ENCODE measurements at regions not wholly inside any gene's neighbourhood (a gene's known extent, or its start where the extent isn't known, plus 50 kb on each side); places are given as distances from the start of the nearest gene placed in this dataset.

DNA sequence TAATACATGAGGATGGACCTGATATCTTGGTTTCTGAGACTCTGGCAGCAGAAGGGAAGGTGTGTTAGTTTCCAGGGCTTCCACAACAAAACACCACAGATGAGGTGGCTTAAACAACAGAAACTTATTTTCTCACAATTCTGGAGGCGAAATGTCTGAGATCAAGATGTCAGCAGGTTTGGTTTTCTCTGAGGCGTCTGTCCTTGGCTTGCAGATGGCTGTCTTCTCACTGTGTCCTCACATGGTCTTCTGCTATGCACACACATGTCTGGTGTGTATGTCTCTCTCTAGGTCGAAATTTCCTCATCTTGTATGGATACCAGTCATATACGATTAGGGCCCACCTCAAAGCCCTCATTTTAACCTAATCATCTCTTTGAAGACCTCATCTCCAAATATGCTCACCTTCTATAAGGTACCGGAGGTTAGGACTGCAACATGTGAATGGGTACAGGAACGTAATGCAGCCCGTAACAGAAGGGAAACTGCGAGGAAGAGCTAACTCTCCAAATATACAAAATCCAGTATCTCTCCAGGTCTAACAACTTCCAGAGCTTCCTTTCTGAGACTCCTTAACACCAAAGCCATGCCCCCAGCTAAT lies 139.8 kb upstream of the SMARCA2 start:
- Histone ChIP-seq H3K4me3 (no peak overlapping the region), H3K36me3 (no peaks in the 10 kb centered on the region), H3K27ac (peak overlapping the region in 3 of 11 experiments; percentile 13 to 89 (median 86); a peak in 3 of 22 replicates), H3K27me3 (no peaks in the 10 kb centered on the region), H3K4me1 (peaks cover 0 to 66% (median 0%) of the 10 kb centered on the region in 10 experiments; a peak in 8 of 20 replicates), H3K4me2 (peak overlapping the region in 3 of 11 experiments; percentile 73 to 82 (median 73); a peak in 6 of 22 replicates), H3K9me3 (replicated peaks in 1 of 11) (no peaks in the 10 kb centered on the region), H3K9ac (0 out of 22 replicates have a peak overlapping the region, but pooled peaks of 1 of the 11 experiments have one; percentile 31), H4K20me1 (no peaks in the 10 kb centered on the region)
- no peak for TF ChIP-seq Cebpa-rat (IDR thresholded peaks at IDR 0.05)

DNA sequence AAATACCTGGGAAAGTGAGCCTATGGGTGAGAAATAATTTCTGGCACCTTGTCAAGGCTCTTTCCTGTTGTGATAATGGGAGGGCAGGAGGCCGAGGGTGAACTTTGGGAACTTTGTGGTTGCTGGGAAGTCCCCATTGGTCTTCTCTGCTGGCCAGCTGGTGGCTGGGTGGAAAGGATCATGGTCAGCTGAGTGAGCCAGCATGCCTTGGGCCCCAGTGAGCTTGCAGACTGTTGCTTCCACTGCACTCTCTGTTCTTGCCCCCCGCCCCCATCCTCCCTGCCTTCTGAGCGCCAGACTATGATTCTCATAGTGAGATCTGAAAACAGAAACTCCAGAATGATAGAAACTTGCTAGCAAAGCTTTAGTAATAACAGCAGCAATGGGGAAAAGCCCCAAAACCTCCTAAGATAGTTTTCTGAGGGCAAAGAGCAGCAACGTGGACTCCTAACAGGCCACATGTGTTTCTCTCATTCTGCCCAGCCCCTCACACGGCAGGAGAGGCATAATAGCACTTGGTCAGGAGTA lies 139.2 kb upstream of the SMARCA2 start:
- Histone ChIP-seq H3K4me2 (peak overlapping the region in 3 of 11 experiments; percentile 73 to 82 (median 73); a peak in 6 of 22 replicates), H3K9ac (peak overlapping the region in 3 of 11 experiments; percentile 1 to 66 (median 31); a peak in 4 of 22 replicates), H4K20me1 (no peaks in the 10 kb centered on the region), H3K9me3 (replicated peaks in 1 of 11) (no peaks in the 10 kb centered on the region), H3K27ac (peak overlapping the region in 3 of 11 experiments; percentile 86 to 90 (median 89); a peak in 6 of 22 replicates), H3K4me3 (no peak overlapping the region), H3K36me3 (no peaks in the 10 kb centered on the region), H3K4me1 (peaks cover 0 to 72% (median 0%) of the 10 kb centered on the region in 10 experiments; a peak in 8 of 20 replicates), H3K27me3 (no peaks in the 10 kb centered on the region)
- TF ChIP-seq Cebpa-rat (IDR thresholded peaks at IDR 0.05), result no peak

DNA sequence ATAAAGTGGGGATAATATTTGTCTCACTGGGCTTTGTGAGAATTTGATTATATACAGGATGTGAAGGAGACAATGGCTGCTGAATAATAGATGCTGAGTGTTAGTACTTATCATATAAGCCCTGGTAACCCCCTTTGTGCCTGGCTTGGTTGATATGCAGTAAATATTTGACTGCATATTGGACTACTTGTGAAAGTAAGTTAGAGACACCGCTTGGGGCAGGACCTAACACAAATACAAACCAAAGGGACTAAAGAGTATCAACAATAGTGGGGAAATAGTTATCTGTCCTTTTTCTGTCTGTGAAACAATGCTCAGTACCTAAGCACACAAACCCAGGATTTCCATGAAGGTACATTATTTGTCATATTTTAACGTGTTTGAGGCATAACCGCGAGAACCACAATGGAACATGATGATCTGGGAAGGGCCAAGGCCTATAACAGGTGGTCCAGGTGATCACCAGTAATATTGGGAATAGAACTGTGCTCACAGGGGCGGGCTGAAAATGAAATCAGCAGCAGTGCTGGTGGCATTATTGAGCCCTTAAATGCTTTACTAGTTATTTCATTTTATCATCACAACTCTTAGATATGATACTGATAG lies 138.2 kb upstream of the SMARCA2 start:
- Histone ChIP-seq H3K9ac (peak overlapping the region in 1 of 11 experiments; percentile 66; a peak in 1 of 22 replicates), H3K27ac (peak overlapping the region in 3 of 11 experiments; percentile 86 to 90 (median 89); a peak in 5 of 22 replicates), H3K9me3 (replicated peaks in 1 of 11) (no peaks in the 10 kb centered on the region), H4K20me1 (no peaks in the 10 kb centered on the region), H3K4me1 (peaks cover 0 to 79% (median 0%) of the 10 kb centered on the region in 10 experiments; a peak in 8 of 20 replicates), H3K4me2 (peak overlapping the region in 3 of 11 experiments; percentile 73 to 82 (median 73); a peak in 5 of 22 replicates), H3K27me3 (no peaks in the 10 kb centered on the region), H3K4me3 (no peak overlapping the region), H3K36me3 (no peaks in the 10 kb centered on the region)
- TF ChIP-seq Cebpa-rat (IDR thresholded peaks at IDR 0.05), result no peak

DNA sequence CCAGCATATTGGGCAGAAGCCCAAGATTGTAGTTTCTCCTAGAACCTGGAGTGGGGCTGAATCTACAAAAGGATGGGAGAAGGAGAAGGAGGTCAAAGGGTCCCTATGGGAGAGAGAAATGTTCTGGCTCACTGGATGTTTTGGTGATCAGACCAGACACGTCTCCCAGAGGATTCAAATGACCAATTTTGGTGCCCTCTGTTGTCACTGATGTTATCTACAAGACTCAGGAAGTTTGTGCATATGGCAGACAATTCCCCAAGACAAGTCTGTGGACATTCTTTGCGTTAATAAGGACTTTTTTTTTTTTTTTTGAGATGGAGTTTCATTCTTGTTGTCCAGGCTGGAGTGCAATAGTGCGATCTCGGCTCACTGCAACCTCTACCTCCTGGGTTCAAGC lies 137.2 kb upstream of the SMARCA2 start:
- Histone ChIP-seq H3K36me3 (no peaks in the 10 kb centered on the region), H3K27me3 (no peaks in the 10 kb centered on the region), H4K20me1 (no peaks in the 10 kb centered on the region), H3K27ac (peak overlapping the region in 4 of 11 experiments; percentile 63 to 90 (median 88); a peak in 7 of 22 replicates), H3K4me2 (peak overlapping the region in 3 of 11 experiments; percentile 73 to 82 (median 73); a peak in 6 of 22 replicates), H3K9ac (peak overlapping the region in 3 of 11 experiments; percentile 61 to 70 (median 68); a peak in 4 of 22 replicates), H3K4me1 (peaks cover 0 to 89% (median 6%) of the 10 kb centered on the region in 10 experiments; a peak in 13 of 20 replicates), H3K4me3 (no peak overlapping the region), H3K9me3 (replicated peaks in 1 of 11) (no peaks in the 10 kb centered on the region)
- TF ChIP-seq Cebpa-rat (IDR thresholded peaks at IDR 0.05), result no peak

DNA sequence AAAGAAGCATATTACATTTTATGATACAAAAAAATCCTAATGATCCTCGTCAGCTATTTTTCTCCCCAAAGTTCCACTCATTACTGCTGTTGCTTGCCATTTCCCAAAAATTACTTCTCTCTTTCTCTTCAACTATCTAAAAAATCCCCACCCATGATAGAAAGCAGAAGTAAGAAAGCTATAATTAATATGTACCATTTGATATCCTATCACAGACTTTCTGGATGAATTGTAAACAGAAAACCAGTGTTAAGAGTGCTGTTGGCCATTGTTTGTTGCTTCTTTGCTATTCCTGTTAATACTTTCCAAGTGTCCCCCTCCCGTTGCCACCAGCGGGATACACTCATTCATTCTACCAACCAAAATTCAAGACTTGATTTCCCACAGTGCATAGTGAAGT lies 136.3 kb upstream of the SMARCA2 start:
- TF ChIP-seq Cebpa-rat (IDR thresholded peaks at IDR 0.05), result no peak
- no peaks in the 10 kb centered on the region for H3K36me3 ChIP-seq
- H3K4me3 ChIP-seq, result no peak overlapping the region
- peak overlapping the region in 4 of 11 experiments; percentile 7 to 82 (median 73); a peak in 7 of 22 replicates for H3K4me2 ChIP-seq
- H3K27ac ChIP-seq, result peak overlapping the region in 4 of 11 experiments; percentile 63 to 90 (median 88); a peak in 8 of 22 replicates
- H3K9ac ChIP-seq, result peak overlapping the region in 3 of 11 experiments; percentile 61 to 70 (median 68); a peak in 5 of 22 replicates
- H4K20me1 ChIP-seq, result no peaks in the 10 kb centered on the region
- H3K9me3 ChIP-seq (replicated peaks in 1 of 11), result no peaks in the 10 kb centered on the region
- H3K27me3 ChIP-seq, result no peaks in the 10 kb centered on the region
- H3K4me1 ChIP-seq, result peaks cover 0 to 96% (median 8%) of the 10 kb centered on the region in 10 experiments; a peak in 13 of 20 replicates

DNA sequence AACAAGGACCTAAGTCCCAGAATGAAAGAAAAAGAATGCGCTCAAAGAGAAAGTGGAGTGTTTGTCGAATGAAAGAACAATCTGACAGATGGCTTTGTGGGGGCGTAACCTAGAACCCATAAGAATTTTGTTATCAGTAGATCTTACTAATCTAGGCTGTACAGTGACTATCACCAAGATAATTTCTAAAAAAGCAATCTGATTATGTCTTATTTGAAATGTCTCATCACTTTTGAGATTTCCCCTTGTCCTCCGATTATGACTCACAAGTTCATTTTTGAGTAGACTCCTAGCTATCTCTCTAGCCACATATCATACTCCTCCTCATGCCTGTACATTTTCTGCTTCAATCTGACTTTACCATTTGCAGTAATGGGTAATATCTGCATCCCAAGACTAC lies 135.6 kb upstream of the SMARCA2 start:
- no peak for TF ChIP-seq Cebpa-rat (IDR thresholded peaks at IDR 0.05)
- peaks cover 0 to 89% (median 8%) of the 10 kb centered on the region in 10 experiments; a peak in 13 of 20 replicates for H3K4me1 ChIP-seq
- peak overlapping the region in 4 of 11 experiments; percentile 63 to 90 (median 88); a peak in 7 of 22 replicates for H3K27ac ChIP-seq
- H3K27me3 ChIP-seq, result no peaks in the 10 kb centered on the region
- H3K36me3 ChIP-seq, result no peaks in the 10 kb centered on the region
- no peaks in the 10 kb centered on the region for H3K9me3 ChIP-seq (replicated peaks in 1 of 11)
- peak overlapping the region in 3 of 11 experiments; percentile 73 to 82 (median 73); a peak in 6 of 22 replicates for H3K4me2 ChIP-seq
- H4K20me1 ChIP-seq, result no peaks in the 10 kb centered on the region
- peak overlapping the region in 3 of 11 experiments; percentile 49 to 70 (median 68); a peak in 4 of 22 replicates for H3K9ac ChIP-seq
- no peak overlapping the region for H3K4me3 ChIP-seq

DNA sequence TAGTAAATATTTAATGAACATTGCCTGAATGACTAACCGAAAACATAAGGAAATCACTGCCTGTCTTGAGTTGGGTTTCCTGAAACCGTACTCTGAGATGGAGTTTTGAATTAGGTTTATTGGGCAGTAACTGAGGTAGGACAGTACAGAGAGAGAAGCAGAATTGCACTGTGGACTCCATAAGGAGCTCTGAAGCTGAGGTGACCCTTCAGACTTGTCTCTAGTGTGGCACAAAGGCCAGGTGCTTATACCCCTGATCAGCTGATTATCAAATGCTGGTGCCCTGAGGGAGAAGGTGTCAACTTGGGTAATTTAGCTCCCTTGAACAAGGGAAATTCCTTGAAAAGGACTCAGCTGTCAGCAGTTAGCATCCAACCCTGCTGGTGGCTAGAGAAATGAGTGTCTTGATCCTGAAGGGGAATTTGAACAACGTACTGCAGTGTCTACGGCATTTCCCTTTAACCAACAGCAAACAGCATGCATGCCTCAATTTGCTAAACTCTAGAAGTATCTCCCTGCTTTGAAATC lies 135.0 kb upstream of the SMARCA2 start:
- TF ChIP-seq Cebpa-rat (IDR thresholded peaks at IDR 0.05), result no peak
- H3K27me3 ChIP-seq, result no peaks in the 10 kb centered on the region
- H3K4me1 ChIP-seq, result peaks cover 0 to 83% (median 8%) of the 10 kb centered on the region in 10 experiments; a peak in 13 of 20 replicates
- no peak overlapping the region for H3K9ac ChIP-seq
- H3K36me3 ChIP-seq, result no peaks in the 10 kb centered on the region
- no peaks in the 10 kb centered on the region for H4K20me1 ChIP-seq
- peak overlapping the region in 3 of 11 experiments; percentile 73 to 82 (median 73); a peak in 5 of 22 replicates for H3K4me2 ChIP-seq
- H3K9me3 ChIP-seq (replicated peaks in 1 of 11), result no peaks in the 10 kb centered on the region
- H3K4me3 ChIP-seq, result no peak overlapping the region
- peak overlapping the region in 3 of 11 experiments; percentile 86 to 90 (median 89); a peak in 4 of 22 replicates for H3K27ac ChIP-seq

DNA sequence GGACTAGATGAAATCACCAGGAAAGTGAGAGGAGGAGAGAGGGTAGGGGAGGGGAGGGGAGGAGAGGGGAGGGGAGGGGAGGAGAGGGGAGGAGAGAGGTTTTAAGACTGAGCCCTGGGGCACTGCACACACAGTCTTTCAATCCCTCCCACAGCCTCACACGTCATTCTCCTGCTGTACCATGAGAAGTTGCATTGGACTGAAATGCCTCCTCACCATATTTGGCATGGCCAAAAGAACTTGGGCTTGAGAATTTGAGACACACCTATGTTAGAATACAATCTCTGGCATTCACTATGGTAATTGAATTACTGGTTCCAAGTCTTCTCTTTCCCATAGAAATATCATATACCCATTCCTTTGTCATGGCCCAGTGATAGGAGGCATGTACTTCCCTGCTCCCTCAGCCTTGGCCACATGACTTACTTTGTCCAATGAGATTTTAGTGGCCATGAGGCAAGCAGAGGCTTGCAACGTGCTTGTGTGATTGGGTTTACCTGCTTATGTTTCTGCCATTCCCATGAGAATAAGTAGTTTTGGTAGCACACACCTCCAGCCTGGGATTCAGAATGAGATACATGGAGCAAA lies 133.3 kb upstream of the SMARCA2 start:
- H3K4me1 ChIP-seq, result peaks cover 0 to 76% (median 8%) of the 10 kb centered on the region in 10 experiments; a peak in 13 of 20 replicates
- no peak overlapping the region for H3K27ac ChIP-seq
- H3K4me2 ChIP-seq, result peak overlapping the region in 3 of 11 experiments; percentile 1 to 70 (median 40); a peak in 4 of 22 replicates
- no peaks in the 10 kb centered on the region for H3K9me3 ChIP-seq (replicated peaks in 1 of 11)
- no peak overlapping the region for H3K4me3 ChIP-seq
- no peaks in the 10 kb centered on the region for H3K27me3 ChIP-seq
- no peak overlapping the region for H3K9ac ChIP-seq
- no peaks in the 10 kb centered on the region for H3K36me3 ChIP-seq
- no peaks in the 10 kb centered on the region for H4K20me1 ChIP-seq
- TF ChIP-seq Cebpa-rat (IDR thresholded peaks at IDR 0.05), result no peak
